Panc1 (cell line): ENCODE measurements at regions not wholly inside any gene's neighbourhood (a gene's known extent, or its start where the extent isn't known, plus 50 kb on each side); places are given as distances from the start of the nearest gene placed in this dataset.

Source experiments
- POLR2AphosphoS5 ChIP-seq: IDR thresholded peaks from 2 replicates; pipeline ENCODE4 v1.6.1; 2012; ENCODE audit warnings: mild to moderate bottlenecking, low read depth, low read length, moderate library complexity
- TF ChIP-seq, protein P1 (sequence below): fragments of 450-650 bp; IDR thresholded peaks from 2 replicates; pipeline ENCODE4 v1.5.1; 2017; ENCODE audit warnings: mild to moderate bottlenecking

DNA sequence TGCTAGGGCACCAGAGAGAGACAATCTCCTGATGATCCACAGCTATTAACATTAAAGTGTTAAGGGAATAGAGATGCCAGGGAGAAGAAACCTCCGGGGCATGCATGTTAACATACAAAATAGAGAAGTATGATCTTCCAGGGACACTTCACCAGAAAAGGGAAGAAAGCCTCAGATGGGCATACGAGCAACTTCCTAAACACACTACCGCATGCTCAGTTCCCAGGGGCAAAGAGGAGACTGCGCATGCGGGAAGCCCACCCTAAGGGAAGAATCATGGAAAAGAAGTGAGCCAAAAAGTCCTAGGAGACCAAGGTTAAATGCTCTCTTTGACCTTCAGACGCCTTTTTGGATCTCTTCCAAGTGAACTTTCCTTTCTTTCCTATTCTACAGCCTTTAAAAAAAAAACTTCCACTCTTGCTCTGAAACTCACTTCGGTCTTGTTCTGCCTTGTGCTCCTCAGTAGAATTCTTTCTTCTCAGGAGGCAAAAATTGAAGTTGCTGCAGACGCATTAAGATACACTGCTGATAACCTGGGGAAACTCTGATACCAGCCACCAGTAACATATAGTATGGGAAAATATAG, 1211.3 kb downstream of the REEP3 start:
- TF ChIP-seq POLR2AphosphoS5, result no peak
- TF ChIP-seq, protein P1, sequence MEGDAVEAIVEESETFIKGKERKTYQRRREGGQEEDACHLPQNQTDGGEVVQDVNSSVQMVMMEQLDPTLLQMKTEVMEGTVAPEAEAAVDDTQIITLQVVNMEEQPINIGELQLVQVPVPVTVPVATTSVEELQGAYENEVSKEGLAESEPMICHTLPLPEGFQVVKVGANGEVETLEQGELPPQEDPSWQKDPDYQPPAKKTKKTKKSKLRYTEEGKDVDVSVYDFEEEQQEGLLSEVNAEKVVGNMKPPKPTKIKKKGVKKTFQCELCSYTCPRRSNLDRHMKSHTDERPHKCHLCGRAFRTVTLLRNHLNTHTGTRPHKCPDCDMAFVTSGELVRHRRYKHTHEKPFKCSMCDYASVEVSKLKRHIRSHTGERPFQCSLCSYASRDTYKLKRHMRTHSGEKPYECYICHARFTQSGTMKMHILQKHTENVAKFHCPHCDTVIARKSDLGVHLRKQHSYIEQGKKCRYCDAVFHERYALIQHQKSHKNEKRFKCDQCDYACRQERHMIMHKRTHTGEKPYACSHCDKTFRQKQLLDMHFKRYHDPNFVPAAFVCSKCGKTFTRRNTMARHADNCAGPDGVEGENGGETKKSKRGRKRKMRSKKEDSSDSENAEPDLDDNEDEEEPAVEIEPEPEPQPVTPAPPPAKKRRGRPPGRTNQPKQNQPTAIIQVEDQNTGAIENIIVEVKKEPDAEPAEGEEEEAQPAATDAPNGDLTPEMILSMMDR, result no peak
